Uterus (tissue), 2 donors: ENCODE measurements at regions not wholly inside any gene's neighbourhood (a gene's known extent, or its start where the extent isn't known, plus 50 kb on each side); places are given as distances from the start of the nearest gene placed in this dataset.

ENCODE experiments used
- CTCF ChIP-seq, 4 experiments: fragments of 200-600 bp in 2 of 4; fragments of 450-650 bp in 2 of 4; sonication (generic) in 2 of 4; IDR thresholded peaks; one replicate each; pipeline ENCODE4 v1.5.1; 2016 to 2019; ENCODE audit warnings: antibody characterized with exemption in 4 of 4, mild to moderate bottlenecking in 2 of 4, moderate library complexity in 1 of 4
- POLR2A ChIP-seq, 2 donors: fragments of 450-650 bp; IDR thresholded peaks; one replicate each; pipeline ENCODE4 v1.6.1; 2016; ENCODE audit warnings: antibody characterized with exemption in 2 of 2, mild to moderate bottlenecking in 1 of 2, moderate library complexity in 1 of 2

- TF ChIP-seq CTCF (IDR thresholded peaks at IDR 0.05) (no peak), POLR2A (IDR thresholded peaks at IDR 0.05) (no peak)
Measured at GRCh38 chr5:8247049-8247899, 378.3 kb downstream of the MTRR start.
